ENCODE measurements at regions not wholly inside any gene's neighbourhood (a gene's known extent, or its start where the extent isn't known, plus 50 kb on each side); places are given as distances from the start of the nearest gene placed in this dataset.

- no peak for TF ChIP-seq CTCF (IDR thresholded peaks at IDR 0.05)
- TF ChIP-seq POLR2A (IDR thresholded peaks at IDR 0.05), result no peak
These were observed 401.0 kb upstream of the ADAMTSL1 start for GRCh38 chr9:18073002-18073401.

Measured in uterus (tissue), 2 donors.